Adrenal gland (tissue), 9 donors: ENCODE measurements at regions not wholly inside any gene's neighbourhood (a gene's known extent, or its start where the extent isn't known, plus 50 kb on each side); places are given as distances from the start of the nearest gene placed in this dataset.

ENCODE experiments used
- DNase-seq, 7 donors: peaks; one replicate each; pipeline ENCODE4 v3.0.0-alpha.2; 2019 to 2020
- H3K27ac ChIP-seq, 5 donors: fragments of 200-600 bp; sonication (generic) in 4 of 5; 1 replicate in 3 of 5; 2 replicates in 2 of 5; pipeline versions ENCODE4 v1.5.1 to v1.8.0; 2016 to 2020; ENCODE audit warnings: mild to moderate bottlenecking in 1 of 5
- H3K27me3 ChIP-seq: fragments of 200-600 bp; 2 replicates; pipeline ENCODE4 v1.8.0; 2021
- H3K36me3 ChIP-seq, 2 donors: fragments of 200-600 bp; replicated peaks in 1 of 2; 1 replicate in 1 of 2; 2 replicates in 1 of 2; pipeline versions ENCODE4 v1.5.1 to v1.8.0; 2018 to 2022
- H3K4me1 ChIP-seq, 2 donors: fragments of 200-600 bp; replicated peaks in 1 of 2; 1 replicate in 1 of 2; 2 replicates in 1 of 2; pipeline versions ENCODE4 v1.5.1 to v1.8.0; 2018 to 2021
- H3K4me3 ChIP-seq, 4 donors: fragments of 200-600 bp; sonication (generic) in 3 of 4; one replicate each; pipeline ENCODE4 v1.5.1; 2016 to 2018
- H3K9me3 ChIP-seq, 3 donors: fragments of 200-600 bp; sonication (generic) in 1 of 3; replicated peaks in 1 of 3; 1 replicate in 2 of 3; 2 replicates in 1 of 3; pipeline versions ENCODE4 v1.5.1 to v1.8.0; 2016 to 2021
- POLR2A ChIP-seq, 2 donors: fragments of 450-650 bp; IDR thresholded peaks; one replicate each; pipeline ENCODE4 v1.6.1; 2017; ENCODE audit warnings: antibody characterized with exemption in 2 of 2, mild to moderate bottlenecking in 2 of 2, moderate library complexity in 1 of 2
- WGBS, 4 donors: extraction: QIAGEN DNeasy Blood & Tissue Kit in 2 of 4; methylation state at CpG; one replicate each; pipeline versions ENCODE4 v1.1.5 to v1.1.7; 2013 to 2017; 5-methylcytosine and 5-hydroxymethylcytosine counted together
- intact Hi-C, 2 donors: fragments of 100-400 bp; cut with DNase I; formaldehyde crosslinking; loops; one replicate each; pipeline versions ENCODE4 v1.14.1 to v1.15.0; 2022 to 2023
- TF ChIP-seq, protein P1 (sequence below), 6 experiments: fragments of 450-650 bp in 4 of 6; fragments of 200-600 bp in 2 of 6; sonication (generic) in 1 of 6; IDR thresholded peaks; 1 replicate in 5 of 6; 2 replicates in 1 of 6; pipeline versions ENCODE4 v1.5.1 to v1.8.0; 2016 to 2021; ENCODE audit warnings: antibody characterized with exemption in 6 of 6, mild to moderate bottlenecking in 2 of 6, moderate library complexity in 1 of 6
- donor health status: healthy with polysubstance abuse.
- donor health status: Bipolar disorder and iron deficiency.
- donor health status: DM: yes; HTN: yes; CAD: no.
- donor health status: DM: no; HTN: no; CAD: no.
- donor health status: DM: no; HTN: no; CAD: no.

DNA sequence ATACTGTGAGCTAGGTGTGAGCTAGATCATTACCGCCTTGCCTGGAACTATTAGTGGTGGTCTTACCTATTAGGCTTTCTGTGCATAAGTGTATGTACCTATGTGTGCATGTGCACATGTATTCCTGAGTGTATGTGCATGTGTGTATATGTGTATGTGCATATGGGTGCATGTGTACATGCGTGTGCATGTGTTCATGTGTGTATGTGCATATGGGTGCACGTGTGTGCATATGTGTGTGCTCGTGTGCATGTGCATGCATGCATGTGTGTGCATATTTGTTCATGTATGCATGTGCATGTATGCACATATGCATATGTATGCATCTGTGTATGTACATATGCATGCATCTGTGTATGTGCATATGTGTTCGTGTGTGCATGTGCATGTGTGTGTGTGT lies 508.3 kb upstream of the ADARB2 start:
- TF ChIP-seq, protein P1, sequence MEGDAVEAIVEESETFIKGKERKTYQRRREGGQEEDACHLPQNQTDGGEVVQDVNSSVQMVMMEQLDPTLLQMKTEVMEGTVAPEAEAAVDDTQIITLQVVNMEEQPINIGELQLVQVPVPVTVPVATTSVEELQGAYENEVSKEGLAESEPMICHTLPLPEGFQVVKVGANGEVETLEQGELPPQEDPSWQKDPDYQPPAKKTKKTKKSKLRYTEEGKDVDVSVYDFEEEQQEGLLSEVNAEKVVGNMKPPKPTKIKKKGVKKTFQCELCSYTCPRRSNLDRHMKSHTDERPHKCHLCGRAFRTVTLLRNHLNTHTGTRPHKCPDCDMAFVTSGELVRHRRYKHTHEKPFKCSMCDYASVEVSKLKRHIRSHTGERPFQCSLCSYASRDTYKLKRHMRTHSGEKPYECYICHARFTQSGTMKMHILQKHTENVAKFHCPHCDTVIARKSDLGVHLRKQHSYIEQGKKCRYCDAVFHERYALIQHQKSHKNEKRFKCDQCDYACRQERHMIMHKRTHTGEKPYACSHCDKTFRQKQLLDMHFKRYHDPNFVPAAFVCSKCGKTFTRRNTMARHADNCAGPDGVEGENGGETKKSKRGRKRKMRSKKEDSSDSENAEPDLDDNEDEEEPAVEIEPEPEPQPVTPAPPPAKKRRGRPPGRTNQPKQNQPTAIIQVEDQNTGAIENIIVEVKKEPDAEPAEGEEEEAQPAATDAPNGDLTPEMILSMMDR (IDR thresholded peaks at IDR 0.05) = no peak
- no peak for TF ChIP-seq POLR2A (IDR thresholded peaks at IDR 0.05)
- Histone ChIP-seq H3K36me3 (no peaks in the 10 kb centered on the region), H3K4me3 (no peak overlapping the region), H3K27ac (no peak overlapping the region), H3K27me3 (no peaks in the 10 kb centered on the region), H3K4me1 (no peaks in the 10 kb centered on the region), H3K9me3 (no peaks in the 10 kb centered on the region)
- intact Hi-C loops = no loop called here
- no peak for DNase-seq
- WGBS, 4 donors = 77 to 93% (median 88%) methylated on average over 5 of the region's 5 CpGs

GRCh38 chr10:2244471-2244870 lies 507.1 kb upstream of the ADARB2 start:
- TF ChIP-seq, protein P1 (IDR thresholded peaks at IDR 0.05) = no peak
- TF ChIP-seq POLR2A (IDR thresholded peaks at IDR 0.05) = no peak

GRCh38 chr10:2236876-2237275 lies 499.6 kb upstream of the ADARB2 start:
- no peak for DNase-seq

More at GRCh38 chr10:2244471-2244870, 507.1 kb upstream of the ADARB2 start:
- intact Hi-C loops = no loop called here
- Histone ChIP-seq H3K4me3 (no peak overlapping the region), H3K27me3 (no peaks in the 10 kb centered on the region), H3K27ac (no peak overlapping the region), H3K4me1 (no peaks in the 10 kb centered on the region), H3K36me3 (no peaks in the 10 kb centered on the region), H3K9me3 (no peaks in the 10 kb centered on the region)
- DNase-seq = no peak
- WGBS, 4 donors = 75 to 87% (median 81%) methylated on average over 12 of the region's 12 CpGs

DNA sequence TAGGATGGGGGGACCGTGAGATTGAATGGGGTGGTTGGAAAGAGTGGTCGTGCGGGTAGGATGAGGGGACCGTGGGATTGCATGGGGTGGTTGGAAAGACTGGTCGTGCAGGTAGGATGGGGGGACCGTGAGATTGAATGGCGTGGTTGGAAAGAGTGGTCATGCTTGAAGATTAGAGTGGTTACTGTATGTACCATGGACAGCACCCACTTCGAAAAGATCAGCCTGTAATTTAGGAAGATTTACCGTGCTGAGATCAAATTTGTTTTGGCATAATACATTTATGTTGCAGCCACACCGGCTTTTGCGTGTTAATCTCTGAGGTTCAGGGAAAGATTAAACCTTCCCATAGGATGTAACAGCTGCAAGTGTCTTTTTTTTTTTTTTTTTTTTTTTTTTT lies 495.2 kb upstream of the ADARB2 start:
- TF ChIP-seq, protein P1 (IDR thresholded peaks at IDR 0.05) = no peak
- TF ChIP-seq POLR2A (IDR thresholded peaks at IDR 0.05) = no peak
- no peaks in the 10 kb centered on the region for H3K36me3 ChIP-seq
- no peaks in the 10 kb centered on the region for H3K9me3 ChIP-seq
- no peak overlapping the region for H3K4me3 ChIP-seq
- H3K27me3 ChIP-seq = no peaks in the 10 kb centered on the region
- no peak for DNase-seq
- intact Hi-C loops = no loop called here
- no peak overlapping the region for H3K27ac ChIP-seq
- no peaks in the 10 kb centered on the region for H3K4me1 ChIP-seq
- 81 to 86% (median 82%) methylated on average over 11 of the region's 11 CpGs for WGBS, 4 donors

More at GRCh38 chr10:2236876-2237275, 499.6 kb upstream of the ADARB2 start:
- intact Hi-C loops = no loop called here
- 52 to 64% (median 60%) methylated on average over 5 of the region's 5 CpGs for WGBS, 4 donors
- no peaks in the 10 kb centered on the region for H3K36me3 ChIP-seq
- H3K9me3 ChIP-seq = no peaks in the 10 kb centered on the region
- H3K27ac ChIP-seq = no peak overlapping the region
- TF ChIP-seq, protein P1 (IDR thresholded peaks at IDR 0.05) = no peak
- no peak for TF ChIP-seq POLR2A (IDR thresholded peaks at IDR 0.05)
- no peak overlapping the region for H3K4me3 ChIP-seq
- no peaks in the 10 kb centered on the region for H3K4me1 ChIP-seq
- no peaks in the 10 kb centered on the region for H3K27me3 ChIP-seq
